Endodermal cell (in vitro differentiated cells): ENCODE measurements at regions not wholly inside any gene's neighbourhood (a gene's known extent, or its start where the extent isn't known, plus 50 kb on each side); places are given as distances from the start of the nearest gene placed in this dataset.
"Not testable (repeated sequence)": the region's sequence is repeated elsewhere in the genome, so short reads cannot be mapped to it uniquely, and the experiment has no call there.

Experiments
- DNase-seq: peaks from one replicate; pipeline ENCODE4 v3.0.0-alpha.2; 2017
- H3K27ac ChIP-seq: 2 replicates; pipeline ENCODE4 v1.5.1; 2013; ENCODE audit warnings: mild to moderate bottlenecking, low read depth, low read length, moderate library complexity
- H3K27me3 ChIP-seq: 2 replicates; pipeline ENCODE4 v1.6.1; 2013; ENCODE audit warnings: mild to moderate bottlenecking, low read length, moderate library complexity; ENCODE audit not compliant: insufficient read depth, control insufficient read depth, poor library complexity, severe bottlenecking
- H3K36me3 ChIP-seq: 2 replicates; pipeline ENCODE4 v1.7.0; 2013; ENCODE audit warnings: mild to moderate bottlenecking, low read length, moderate library complexity; ENCODE audit not compliant: control insufficient read depth, insufficient read depth
- H3K4me1 ChIP-seq: one replicate; pipeline ENCODE4 v1.7.0; 2013; ENCODE audit warnings: low read length; ENCODE audit not compliant: control insufficient read depth, insufficient read depth
- H3K4me3 ChIP-seq: 2 replicates; pipeline ENCODE4 v1.5.1; 2013; ENCODE audit warnings: mild to moderate bottlenecking, low read length, moderate library complexity
- H3K9ac ChIP-seq: 2 replicates; pipeline ENCODE4 v1.6.1; 2013; ENCODE audit warnings: mild to moderate bottlenecking, low read length, moderate library complexity; ENCODE audit not compliant: poor library complexity, severe bottlenecking; ENCODE audit errors: extremely low read depth
- H3K9me3 ChIP-seq: 2 replicates; pipeline ENCODE4 v1.6.1; 2013; ENCODE audit warnings: mild to moderate bottlenecking, low read length, moderate library complexity; ENCODE audit not compliant: control insufficient read depth
- H3K27ac Mint-ChIP-seq: 2 replicates; pipeline ENCODE4 v1.8.0; 2020; ENCODE audit warnings: mixed read lengths
- H3K27me3 Mint-ChIP-seq: 2 replicates; pipeline ENCODE4 v1.8.0; 2021; ENCODE audit warnings: mild to moderate bottlenecking, mixed read lengths; ENCODE audit not compliant: insufficient read depth
- H3K36me3 Mint-ChIP-seq: 2 replicates; pipeline ENCODE4 v1.8.0; 2020; ENCODE audit warnings: low read depth, mixed read lengths
- H3K4me1 Mint-ChIP-seq: 2 replicates; pipeline ENCODE4 v1.8.0; 2020; ENCODE audit warnings: mixed read lengths
- H3K4me3 Mint-ChIP-seq: 2 replicates; pipeline ENCODE4 v1.8.0; 2020; ENCODE audit warnings: mild to moderate bottlenecking, moderate library complexity, mixed read lengths
- H3K9me3 Mint-ChIP-seq: 2 replicates; pipeline ENCODE4 v1.8.0; 2020; ENCODE audit warnings: mild to moderate bottlenecking, mixed read lengths
- CTCF ChIP-seq: fragments of 200-600 bp; sonication (generic); conservative IDR thresholded peaks from 2 replicates; pipeline ENCODE4 v1.5.0; 2021; ENCODE audit warnings: antibody characterized with exemption, mild to moderate bottlenecking
- WGBS, 2 experiments: methylation state at CpG; one replicate each; pipeline versions ENCODE4 v1.1.5 to v1.1.7; 2013; ENCODE audit warnings: missing lambda C conversion rate in 2 of 2, mixed read lengths in 1 of 2; ENCODE audit not compliant: insufficient coverage in 1 of 2, insufficient read length in 1 of 2; 5-methylcytosine and 5-hydroxymethylcytosine counted together

- H3K27ac Mint-ChIP-seq: no peak overlapping the region
- no peaks in the 10 kb centered on the region for H3K27me3 Mint-ChIP-seq
- peak; percentile 78 for DNase-seq
These were observed 733.7 kb upstream of the PABPC4L start for GRCh38 chr4:134935320-134935719.

GRCh38 chr4:134934036-134934808 is 732.6 kb upstream of the PABPC4L start:
- Mint-ChIP-seq H3K4me1 (peaks cover 26% of the 10 kb centered on the region), H3K27ac (no peak overlapping the region), H3K4me3 (no peak overlapping the region), H3K9me3 (no peaks in the 10 kb centered on the region), H3K27me3 (no peaks in the 10 kb centered on the region), H3K36me3 (no peaks in the 10 kb centered on the region)
- no peak for TF ChIP-seq CTCF
- Histone ChIP-seq H3K27ac (no peak overlapping the region), H3K9ac (no peak overlapping the region), H3K4me1 (peaks cover 3% of the 10 kb centered on the region), H3K27me3 (no peaks in the 10 kb centered on the region), H3K4me3 (no peak overlapping the region), H3K36me3 (no peaks in the 10 kb centered on the region), H3K9me3 (no peaks in the 10 kb centered on the region)
- DNase-seq: no peak
- 63 to 82% methylated on average over 4 to 10 of the region's 10 CpGs for WGBS, 2 experiments

More at GRCh38 chr4:134935320-134935719, 733.7 kb upstream of the PABPC4L start:
- H3K27ac ChIP-seq: no peak overlapping the region
- Mint-ChIP-seq H3K4me3 (no peak overlapping the region), H3K36me3 (no peaks in the 10 kb centered on the region), H3K9me3 (no peaks in the 10 kb centered on the region), H3K4me1 (peaks cover 26% of the 10 kb centered on the region)
- H3K27me3 ChIP-seq: no peaks in the 10 kb centered on the region
- 40 to 54% methylated on average over 1 to 2 of the region's 2 CpGs for WGBS, 2 experiments
- H3K4me3 ChIP-seq: no peak overlapping the region
- H3K36me3 ChIP-seq: no peaks in the 10 kb centered on the region
- TF ChIP-seq CTCF: peak; percentile 94
- no peak overlapping the region for H3K9ac ChIP-seq
- H3K9me3 ChIP-seq: no peaks in the 10 kb centered on the region
- peaks cover 3% of the 10 kb centered on the region for H3K4me1 ChIP-seq

GRCh38 chr4:134915355-134915754 is 713.8 kb upstream of the PABPC4L start:
- H3K27me3 ChIP-seq: no peaks in the 10 kb centered on the region
- peaks cover 10% of the 10 kb centered on the region for H3K9me3 Mint-ChIP-seq
- H3K9me3 ChIP-seq: no peaks in the 10 kb centered on the region
- H3K4me1 Mint-ChIP-seq: peaks cover 15% of the 10 kb centered on the region
- H3K27ac Mint-ChIP-seq: no peak overlapping the region
- H3K9ac ChIP-seq: no peak overlapping the region
- H3K4me1 ChIP-seq: no peaks in the 10 kb centered on the region
- H3K36me3 Mint-ChIP-seq: peaks cover 7% of the 10 kb centered on the region
- no peaks in the 10 kb centered on the region for H3K36me3 ChIP-seq
- DNase-seq: no peak
- H3K27me3 Mint-ChIP-seq: no peaks in the 10 kb centered on the region
- TF ChIP-seq CTCF: no peak
- H3K4me3 ChIP-seq: no peak overlapping the region
- H3K4me3 Mint-ChIP-seq: no peak overlapping the region
- 97 to 100% methylated on average over 2 of the region's 2 CpGs for WGBS, 2 experiments
- no peak overlapping the region for H3K27ac ChIP-seq

- not testable (repeated sequence) for H3K27me3 Mint-ChIP-seq, H3K27ac Mint-ChIP-seq, H3K9me3 ChIP-seq, H3K36me3 Mint-ChIP-seq, H3K27me3 ChIP-seq, H3K27ac ChIP-seq, H3K4me3 Mint-ChIP-seq, H3K9ac ChIP-seq, H3K4me1 ChIP-seq, H3K9me3 Mint-ChIP-seq, H3K36me3 ChIP-seq, H3K4me3 ChIP-seq
- peak; percentile 71 for DNase-seq
- H3K4me1 Mint-ChIP-seq: peaks cover 22% of the 10 kb centered on the region
- WGBS, 2 experiments: 81% methylated on average over 7 of the region's 7 CpGs; no CpG with 5 or more reads in 1 of the 2 experiments
These were observed 712.7 kb upstream of the PABPC4L start for GRCh38 chr4:134914250-134914649.
